ENCODE measurements at regions not wholly inside any gene's neighbourhood (a gene's known extent, or its start where the extent isn't known, plus 50 kb on each side); places are given as distances from the start of the nearest gene placed in this dataset.

- DNase-seq (ENCODE audit: low spot score): peak; percentile 44
Measured at GRCh38 chr10:65496541-65496940, 1429.3 kb upstream of the LRRTM3 start.

- no peak for DNase-seq (ENCODE audit: low spot score)
Measured at GRCh38 chr10:65497837-65498236, 1428.0 kb upstream of the LRRTM3 start.

- DNase-seq (ENCODE audit: low spot score): no peak
Measured at GRCh38 chr10:65500716-65501115, 1425.1 kb upstream of the LRRTM3 start.

GRCh38 chr10:65501259-65501658 is 1424.6 kb upstream of the LRRTM3 start:
- no peak for DNase-seq (ENCODE audit: low spot score)

GRCh38 chr10:65518379-65518778 is 1407.5 kb upstream of the LRRTM3 start:
- peak; percentile 27 for DNase-seq (ENCODE audit: low spot score)

- DNase-seq (ENCODE audit: low spot score): no peak
Measured at GRCh38 chr10:65528986-65529385, 1396.8 kb upstream of the LRRTM3 start.

GRCh38 chr10:65531545-65531944 is 1394.3 kb upstream of the LRRTM3 start:
- no peak for DNase-seq (ENCODE audit: low spot score)

GRCh38 chr10:65534771-65535170 is 1391.1 kb upstream of the LRRTM3 start:
- no peak for DNase-seq (ENCODE audit: low spot score)

- DNase-seq (ENCODE audit: low spot score): no peak
Measured at GRCh38 chr10:65544756-65545155, 1381.1 kb upstream of the LRRTM3 start.

- DNase-seq (ENCODE audit: low spot score): no peak
Measured at GRCh38 chr10:65548001-65548400, 1377.8 kb upstream of the LRRTM3 start.

- DNase-seq (ENCODE audit: low spot score): no peak
Measured at GRCh38 chr10:65550761-65551160, 1375.1 kb upstream of the LRRTM3 start.

- no peak for DNase-seq (ENCODE audit: low spot score)
Measured at GRCh38 chr10:65555192-65555591, 1370.6 kb upstream of the LRRTM3 start.

- DNase-seq (ENCODE audit: low spot score): no peak
Measured at GRCh38 chr10:65556006-65556405, 1369.8 kb upstream of the LRRTM3 start.

GRCh38 chr10:65559369-65559768 is 1366.5 kb upstream of the LRRTM3 start:
- DNase-seq (ENCODE audit: low spot score): no peak

GRCh38 chr10:65565246-65565645 is 1360.6 kb upstream of the LRRTM3 start:
- no peak for DNase-seq (ENCODE audit: low spot score)

- DNase-seq (ENCODE audit: low spot score): no peak
Measured at GRCh38 chr10:65566906-65567305, 1358.9 kb upstream of the LRRTM3 start.

- DNase-seq (ENCODE audit: low spot score): peak; percentile 61
Measured at GRCh38 chr10:65570143-65571010, 1355.5 kb upstream of the LRRTM3 start.

GRCh38 chr10:65571011-65571570 is 1354.7 kb upstream of the LRRTM3 start:
- no peak for DNase-seq (ENCODE audit: low spot score)

- DNase-seq (ENCODE audit: low spot score): no peak
Measured at GRCh38 chr10:65581426-65582026, 1344.3 kb upstream of the LRRTM3 start.

GRCh38 chr10:65602182-65602865 is 1323.5 kb upstream of the LRRTM3 start:
- no peak for DNase-seq (ENCODE audit: low spot score)

GRCh38 chr10:65611592-65611991 is 1314.2 kb upstream of the LRRTM3 start:
- DNase-seq (ENCODE audit: low spot score): no peak

GRCh38 chr10:65614956-65615565 is 1310.8 kb upstream of the LRRTM3 start:
- no peak for DNase-seq (ENCODE audit: low spot score)

Data from H4 (cell line).